Mononuclear cell (primary cell): ENCODE measurements at regions not wholly inside any gene's neighbourhood (a gene's known extent, or its start where the extent isn't known, plus 50 kb on each side); places are given as distances from the start of the nearest gene placed in this dataset.
"Not testable (repeated sequence)": the region's sequence is repeated elsewhere in the genome, so short reads cannot be mapped to it uniquely, and the experiment has no call there.

Experiments used
- H3K27me3 ChIP-seq: 2 replicates; pipeline ENCODE4 v1.6.0; 2011; ENCODE audit warnings: low read length, control low read depth; ENCODE audit not compliant: insufficient read depth
- H3K4me1 ChIP-seq: 2 replicates; pipeline ENCODE4 v1.5.1; 2011; ENCODE audit warnings: mild to moderate bottlenecking, low read length, control low read depth; ENCODE audit not compliant: insufficient read depth
- H3K4me3 ChIP-seq: 2 replicates; pipeline ENCODE4 v1.5.1; 2011; ENCODE audit warnings: mild to moderate bottlenecking, low read length, moderate library complexity
- H3K9me3 ChIP-seq: 2 replicates; pipeline ENCODE4 v1.5.1; 2011; ENCODE audit warnings: low read depth, mild to moderate bottlenecking, control low read depth, low read length

DNA sequence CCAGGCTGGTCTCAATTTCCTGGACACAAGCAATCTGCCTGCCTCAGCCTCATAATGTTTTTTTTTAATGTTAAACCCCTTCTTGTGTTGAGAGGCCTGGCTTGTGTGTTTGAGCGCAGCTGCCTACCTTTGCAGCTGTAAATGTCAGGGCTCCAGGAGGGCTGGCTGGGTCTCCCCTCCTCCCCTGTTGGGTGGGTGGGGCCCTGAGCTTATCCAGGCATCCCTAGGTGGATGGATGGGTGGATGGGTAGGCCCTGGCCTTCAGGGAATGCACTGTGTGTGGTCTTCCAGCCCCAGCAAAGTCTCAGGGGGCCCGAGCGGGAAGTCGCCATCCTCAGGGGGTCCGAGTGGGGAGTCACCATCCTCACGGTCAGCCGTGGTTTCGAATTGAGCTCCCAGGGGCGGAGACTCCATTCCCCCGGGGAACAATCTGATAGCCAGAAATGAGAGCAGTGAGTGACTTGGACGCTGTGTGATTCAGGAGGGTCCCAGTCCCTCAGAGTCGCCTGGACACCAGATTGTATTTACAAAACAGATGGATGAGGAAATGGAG lies 279.4 kb upstream of the PLGLB2 start:
- not testable (repeated sequence) for H3K9me3 ChIP-seq, H3K4me3 ChIP-seq, H3K27me3 ChIP-seq
- peaks cover 32% of the 10 kb centered on the region for H3K4me1 ChIP-seq

DNA sequence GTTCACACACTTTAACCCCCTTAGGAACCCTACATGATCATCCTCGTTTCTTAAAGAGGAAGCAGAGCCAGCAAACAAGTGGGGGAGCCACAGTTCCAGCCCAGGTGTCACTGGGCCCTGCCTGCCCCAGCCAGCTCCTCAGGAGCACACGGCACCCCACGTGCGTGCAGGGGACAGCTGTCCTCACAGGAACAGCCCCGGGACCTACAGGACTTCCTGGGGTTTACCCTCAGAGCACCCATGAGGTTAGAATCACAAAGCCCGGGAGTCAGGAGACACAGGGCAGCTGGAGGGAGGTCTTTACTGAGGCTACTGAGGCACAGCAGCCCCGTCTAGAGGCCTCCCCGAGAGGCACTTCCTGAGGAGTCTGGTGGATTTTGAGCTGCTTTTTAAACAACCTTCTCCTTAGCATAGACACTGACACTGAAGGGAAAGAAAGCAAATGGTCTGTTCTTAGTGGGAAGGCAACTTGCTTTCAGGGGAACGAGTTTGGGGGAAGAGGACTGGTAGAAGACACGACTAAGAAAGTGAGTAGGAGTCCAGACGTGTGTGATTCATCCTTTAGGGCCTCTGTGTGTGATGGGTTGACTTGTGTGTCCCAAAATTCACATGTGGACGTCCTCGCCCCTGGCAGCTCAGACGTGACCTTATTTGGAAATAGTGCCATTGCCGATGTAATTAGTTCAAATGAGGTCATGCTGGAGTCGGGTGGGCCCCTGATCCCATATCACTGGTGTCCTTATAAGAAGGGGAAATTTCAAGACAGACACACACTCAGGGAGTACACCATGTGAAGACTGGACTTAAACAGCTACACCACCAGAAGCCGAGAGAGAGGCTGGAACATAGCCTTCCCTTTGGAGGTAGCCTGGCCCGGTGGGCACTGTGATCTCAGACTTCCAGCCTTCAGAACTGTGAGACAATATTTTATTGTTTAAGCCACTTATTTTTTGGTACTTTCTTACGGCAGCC lies 278.4 kb upstream of the PLGLB2 start:
- H3K27me3 ChIP-seq, H3K9me3 ChIP-seq, H3K4me3 ChIP-seq: not testable (repeated sequence)
- peaks cover 27% of the 10 kb centered on the region for H3K4me1 ChIP-seq

DNA sequence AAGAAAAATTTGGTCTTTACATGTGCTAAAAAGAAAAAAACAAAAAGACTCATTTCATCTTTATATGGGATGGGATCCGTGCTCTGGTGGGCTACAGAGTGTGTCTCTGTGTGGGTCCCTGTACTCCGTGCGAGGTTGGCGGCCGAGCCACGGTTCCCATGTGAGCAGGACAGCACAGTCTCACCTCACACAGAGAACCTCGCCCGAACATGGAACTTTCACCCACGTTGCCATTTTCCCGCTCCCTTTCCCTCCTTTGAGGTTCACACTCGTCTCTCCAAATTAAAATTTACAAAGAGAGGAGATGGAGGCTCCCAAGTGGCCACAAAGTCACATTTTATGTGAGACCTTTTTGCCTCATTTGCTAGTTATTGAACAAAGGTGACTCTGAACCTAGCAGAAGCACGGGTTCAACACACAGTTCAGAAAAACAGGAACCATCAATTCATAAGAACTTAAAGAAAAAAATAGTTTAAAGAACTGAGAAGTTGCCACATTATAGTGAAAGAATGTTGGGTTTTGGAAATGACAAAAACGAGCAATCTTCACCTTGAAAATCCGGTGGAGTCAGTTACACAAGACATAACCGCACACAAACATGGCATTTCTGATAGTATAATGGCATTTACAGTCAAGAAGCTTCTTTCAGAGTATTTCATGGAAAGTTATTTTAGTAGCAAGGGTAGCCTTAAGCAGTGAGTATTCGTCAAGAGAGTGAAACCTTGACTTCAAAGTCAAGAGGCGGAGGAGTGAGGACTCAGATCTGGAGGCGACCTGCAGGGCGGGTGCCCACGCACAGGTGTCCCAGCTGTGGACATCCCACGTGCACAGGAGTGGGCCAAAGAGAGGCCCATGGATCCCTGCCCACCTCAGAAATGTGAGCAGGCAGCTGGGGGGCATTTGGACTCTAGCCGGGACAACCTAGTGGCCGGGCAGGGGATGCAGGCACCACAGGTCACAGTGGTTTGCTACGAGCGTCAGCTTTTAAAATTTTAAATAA lies 277.2 kb upstream of the PLGLB2 start:
- peaks cover 24% of the 10 kb centered on the region for H3K4me1 ChIP-seq
- H3K27me3 ChIP-seq, H3K4me3 ChIP-seq, H3K9me3 ChIP-seq: not testable (repeated sequence)

DNA sequence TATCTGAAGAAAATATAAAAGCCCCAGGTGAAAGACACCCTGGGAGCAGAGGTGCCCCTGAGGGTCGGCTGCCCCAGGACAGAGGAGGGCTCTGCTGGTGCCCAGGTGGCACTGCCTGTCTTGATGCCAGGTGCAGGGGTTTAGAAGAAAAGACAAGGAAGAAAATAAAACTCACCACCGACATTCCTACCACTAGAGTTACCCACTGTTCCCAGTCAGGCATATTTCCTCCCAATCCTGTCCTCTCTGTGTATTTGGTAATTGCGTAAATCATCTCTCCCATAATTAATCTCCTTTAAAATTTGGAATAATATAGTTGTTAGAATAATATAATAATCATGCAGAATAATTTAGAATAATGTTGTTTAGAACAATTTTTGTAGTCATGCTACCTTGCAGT lies 276.4 kb upstream of the PLGLB2 start:
- H3K27me3 ChIP-seq, H3K4me3 ChIP-seq, H3K9me3 ChIP-seq: not testable (repeated sequence)
- peaks cover 24% of the 10 kb centered on the region for H3K4me1 ChIP-seq

DNA sequence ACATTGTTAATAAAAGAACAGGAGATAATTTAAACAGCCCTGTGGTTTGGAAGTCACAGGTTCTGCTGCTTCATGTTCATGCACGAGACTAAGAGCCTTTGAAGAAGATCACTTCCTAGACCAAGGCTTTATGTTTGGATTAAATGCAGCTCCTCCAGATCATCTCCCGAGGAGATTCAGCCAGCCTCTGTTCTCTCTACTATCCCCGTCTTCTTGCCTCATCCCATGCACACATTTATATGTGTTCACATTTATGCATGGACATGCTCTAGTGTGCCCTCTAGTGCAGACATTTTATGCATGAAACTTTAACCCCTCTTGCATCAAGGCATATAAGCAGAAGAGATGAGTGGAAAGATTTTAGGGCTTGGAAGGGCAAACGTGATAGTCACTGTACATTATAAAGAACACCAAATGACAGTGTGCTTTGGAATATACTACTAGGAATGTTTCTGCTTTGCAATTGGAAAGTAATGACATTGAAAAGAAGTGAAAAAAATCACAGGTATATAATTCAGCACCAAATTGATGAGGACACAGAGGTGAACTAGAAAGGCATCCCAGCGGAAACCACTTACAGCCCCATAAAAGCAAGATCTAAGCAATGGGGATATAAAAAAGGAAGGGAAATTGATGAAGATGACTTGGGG lies 271.5 kb upstream of the PLGLB2 start:
- not testable (repeated sequence) for H3K9me3 ChIP-seq, H3K4me3 ChIP-seq, H3K4me1 ChIP-seq, H3K27me3 ChIP-seq

- H3K4me3 ChIP-seq, H3K9me3 ChIP-seq, H3K27me3 ChIP-seq, H3K4me1 ChIP-seq: not testable (repeated sequence)
These were observed 271.0 kb upstream of the PLGLB2 start for GRCh38 chr2:87476936-87477335.

GRCh38 chr2:87477669-87478428 lies 270.0 kb upstream of the PLGLB2 start:
- H3K4me1 ChIP-seq, H3K9me3 ChIP-seq, H3K4me3 ChIP-seq, H3K27me3 ChIP-seq: not testable (repeated sequence)

GRCh38 chr2:87478911-87479310 lies 269.0 kb upstream of the PLGLB2 start:
- not testable (repeated sequence) for H3K4me3 ChIP-seq, H3K9me3 ChIP-seq, H3K27me3 ChIP-seq
- peaks cover 10% of the 10 kb centered on the region for H3K4me1 ChIP-seq

DNA sequence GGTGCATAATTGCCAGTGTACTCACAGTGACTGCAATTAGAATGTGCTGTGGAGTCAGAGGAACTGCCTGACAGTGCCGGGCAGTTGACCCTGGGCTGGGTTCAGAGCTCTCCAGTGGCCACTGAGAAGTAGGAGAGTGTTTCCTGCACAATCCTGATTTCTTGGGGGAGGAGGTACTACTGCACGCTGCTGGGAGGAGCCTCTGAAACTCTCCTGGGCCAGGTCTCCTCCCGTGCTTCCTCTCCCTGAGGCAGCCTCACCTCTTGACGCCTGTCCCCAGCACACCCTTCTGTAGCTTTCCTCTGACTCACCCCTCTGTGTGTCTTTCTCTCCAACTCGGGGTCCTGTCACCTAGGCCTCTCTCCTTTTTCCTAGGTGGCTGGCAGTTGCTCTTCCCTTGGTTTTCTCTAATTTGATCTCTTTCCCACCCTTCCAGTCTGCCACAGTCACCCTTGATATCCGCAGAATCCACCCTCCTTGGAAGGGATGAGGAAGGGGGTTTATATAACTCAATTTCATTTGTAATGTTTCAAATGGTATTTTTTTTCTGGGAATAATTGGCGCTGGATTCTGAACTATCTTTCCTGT lies 264.7 kb upstream of the PLGLB2 start:
- H3K4me1 ChIP-seq = peaks cover 14% of the 10 kb centered on the region
- H3K4me3 ChIP-seq, H3K27me3 ChIP-seq, H3K9me3 ChIP-seq: not testable (repeated sequence)

DNA sequence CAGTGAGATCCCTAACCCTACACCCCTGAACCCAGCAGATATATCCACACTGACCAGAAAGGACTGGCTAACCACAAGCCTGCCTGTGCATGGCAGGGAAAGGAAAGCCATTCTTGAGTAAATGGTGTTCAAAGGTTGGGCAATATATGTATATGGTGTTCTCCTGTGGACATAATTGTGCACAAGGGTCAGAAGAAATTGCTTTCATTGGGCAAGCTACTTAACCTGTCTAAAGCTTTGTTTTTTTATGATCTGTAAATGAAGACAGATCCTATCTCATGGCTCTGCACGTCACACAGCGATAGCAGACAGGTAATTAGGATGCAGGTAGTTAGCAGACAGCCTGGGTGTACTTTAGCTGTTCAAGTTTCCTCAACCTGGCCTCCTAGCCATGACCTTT lies 263.5 kb upstream of the PLGLB2 start:
- peaks cover 14% of the 10 kb centered on the region for H3K4me1 ChIP-seq
- H3K27me3 ChIP-seq, H3K9me3 ChIP-seq, H3K4me3 ChIP-seq: not testable (repeated sequence)

- not testable (repeated sequence) for H3K27me3 ChIP-seq, H3K9me3 ChIP-seq, H3K4me3 ChIP-seq
- H3K4me1 ChIP-seq = peaks cover 14% of the 10 kb centered on the region
These were observed 262.4 kb upstream of the PLGLB2 start for GRCh38 chr2:87485455-87485854.

DNA sequence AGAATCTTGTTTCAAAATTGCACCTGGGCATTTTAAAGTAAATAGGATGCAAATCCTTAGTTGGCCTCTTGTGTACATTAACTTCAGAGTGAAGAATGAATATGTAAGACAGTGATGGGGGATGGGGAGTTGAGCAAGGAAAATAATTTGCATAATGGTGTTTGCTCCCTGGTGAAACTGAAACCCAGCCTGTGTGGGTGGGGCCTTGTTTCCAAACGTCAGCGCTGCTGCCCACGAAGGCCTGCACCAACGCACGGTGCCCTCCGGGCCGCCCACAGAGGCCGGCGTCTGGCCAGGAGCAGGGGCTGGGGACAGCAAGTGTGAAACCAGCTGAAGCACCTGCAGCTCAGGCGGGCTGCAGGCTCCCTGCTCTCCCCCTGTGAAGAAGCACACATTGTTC lies 262.0 kb upstream of the PLGLB2 start:
- not testable (repeated sequence) for H3K9me3 ChIP-seq, H3K4me3 ChIP-seq, H3K27me3 ChIP-seq
- H3K4me1 ChIP-seq = peaks cover 14% of the 10 kb centered on the region

DNA sequence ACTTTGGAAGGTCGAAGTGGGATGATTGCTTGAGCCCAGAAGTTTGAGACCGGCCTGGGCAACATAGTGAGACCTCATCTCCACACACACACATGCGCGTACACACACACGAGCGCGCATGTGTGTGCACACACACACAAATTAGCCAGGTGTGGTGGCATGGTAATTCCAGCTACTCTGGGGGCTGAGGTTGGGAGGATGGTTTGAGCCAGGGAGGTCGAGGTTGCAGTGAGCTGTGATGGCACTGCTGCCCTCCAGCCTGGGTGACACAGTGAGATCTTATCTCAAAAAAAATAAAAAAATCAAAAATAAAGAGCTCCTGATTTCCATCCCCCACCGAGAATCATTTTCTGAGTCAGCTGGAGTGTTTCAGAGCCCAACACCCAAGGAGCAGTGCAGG lies 261.5 kb upstream of the PLGLB2 start:
- H3K4me3 ChIP-seq, H3K27me3 ChIP-seq, H3K9me3 ChIP-seq: not testable (repeated sequence)
- H3K4me1 ChIP-seq = peaks cover 14% of the 10 kb centered on the region

GRCh38 chr2:87488021-87488420 lies 259.9 kb upstream of the PLGLB2 start:
- not testable (repeated sequence) for H3K4me3 ChIP-seq, H3K9me3 ChIP-seq, H3K27me3 ChIP-seq
- peaks cover 14% of the 10 kb centered on the region for H3K4me1 ChIP-seq
